ENCODE measurements at regions not wholly inside any gene's neighbourhood (a gene's known extent, or its start where the extent isn't known, plus 50 kb on each side); places are given as distances from the start of the nearest gene placed in this dataset.

DNA sequence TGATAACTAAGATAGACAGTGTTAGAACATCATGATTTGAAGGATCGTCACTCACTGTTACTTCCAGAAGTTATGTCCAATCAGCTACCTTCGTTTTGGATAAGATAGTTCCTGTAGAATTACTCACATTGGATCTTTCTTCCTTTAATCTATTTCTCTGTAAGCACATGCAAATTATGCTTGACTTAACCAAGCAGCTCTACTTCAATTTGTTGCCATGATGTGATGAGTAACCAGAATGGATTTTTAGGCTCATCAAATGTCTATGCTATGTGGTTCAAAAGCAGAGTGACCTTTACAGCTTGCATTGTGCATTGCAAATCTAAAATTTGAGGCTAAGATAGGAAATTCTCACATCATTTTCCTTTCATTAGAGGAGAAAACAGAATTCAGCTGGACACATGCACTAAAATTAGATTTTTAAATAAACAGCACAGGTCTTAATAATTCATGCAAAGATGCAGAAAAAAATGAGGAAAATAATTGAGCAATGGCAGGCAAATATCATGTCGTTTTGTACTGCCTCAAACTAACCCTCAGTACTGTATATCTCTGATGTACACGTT lies 76.7 kb upstream of the ZFP64 start:
- no peak for TF ChIP-seq EZH2 (IDR thresholded peaks at IDR 0.05; ENCODE audit: insufficient read depth, poor library complexity, severe bottlenecking)
- TF ChIP-seq EZH2phosphoT487 (IDR thresholded peaks at IDR 0.05; ENCODE audit: insufficient read depth, low read depth), result no peak
